Stimulated activated naive B cell treated with anti-CD40 and anti-IgM and Interleukin-4, amounts not matched to agents 10 μg/mL and 1 μg/mL and 100 μg/mL, for 72 hours (primary cell): ENCODE measurements at regions not wholly inside any gene's neighbourhood (a gene's known extent, or its start where the extent isn't known, plus 50 kb on each side); places are given as distances from the start of the nearest gene placed in this dataset.
"Not testable (repeated sequence)": the region's sequence is repeated elsewhere in the genome, so short reads cannot be mapped to it uniquely, and the experiment has no call there.

Experiments used
- ATAC-seq, 2 donors: fragments of 150-1000 bp; cut with Tn5 transposase; replicated peaks; 2 replicates each; pipeline ENCODE4 v1.10.0; 2021; ENCODE audit warnings: moderate library complexity in 1 of 2
- DNase-seq: peaks from one replicate; pipeline ENCODE4 v3.0.0; 2021
- H3K27ac Mint-ChIP-seq: one replicate; pipeline ENCODE4 v1.8.0; 2022; ENCODE audit warnings: mild to moderate bottlenecking, mixed read lengths
- H3K27me3 Mint-ChIP-seq, 2 donors: one replicate each; pipeline ENCODE4 v1.8.0; 2022; ENCODE audit warnings: mixed read lengths in 2 of 2
- H3K36me3 Mint-ChIP-seq, 2 donors: one replicate each; pipeline ENCODE4 v1.8.0; 2022; ENCODE audit warnings: mixed read lengths in 2 of 2, mild to moderate bottlenecking in 1 of 2
- H3K4me1 Mint-ChIP-seq, 2 donors: one replicate each; pipeline ENCODE4 v1.8.0; 2022; ENCODE audit warnings: mixed read lengths in 2 of 2, mild to moderate bottlenecking in 1 of 2
- H3K4me3 Mint-ChIP-seq, 2 donors: one replicate each; pipeline ENCODE4 v1.8.0; 2022; ENCODE audit warnings: mild to moderate bottlenecking in 2 of 2, mixed read lengths in 2 of 2, moderate library complexity in 1 of 2
- H3K9me3 Mint-ChIP-seq, 2 donors: one replicate each; pipeline ENCODE4 v1.8.0; 2022; ENCODE audit warnings: mixed read lengths in 2 of 2, mild to moderate bottlenecking in 1 of 2

DNA sequence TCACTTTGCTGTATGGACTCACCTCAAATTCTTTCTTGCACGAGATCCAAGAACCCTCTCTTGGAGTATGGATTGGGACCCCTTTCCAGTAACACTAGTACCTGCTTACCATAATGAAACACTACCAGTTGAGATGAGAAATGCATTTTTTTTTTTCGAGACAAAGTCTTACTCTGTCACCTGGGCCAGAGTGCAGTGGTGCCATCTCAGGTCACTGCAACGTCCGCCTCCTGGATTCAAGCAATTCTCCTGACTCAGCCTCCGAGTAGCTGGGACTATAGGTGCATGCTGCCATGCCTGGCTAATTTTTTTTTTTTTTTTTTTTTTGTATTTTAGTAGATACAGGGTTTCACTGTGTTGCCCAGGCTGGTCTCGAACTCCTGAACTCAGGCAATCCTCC lies 167.0 kb downstream of the THBS2 start:
- H3K4me1 Mint-ChIP-seq, DNase-seq, ATAC-seq, H3K4me3 Mint-ChIP-seq, H3K27ac Mint-ChIP-seq, H3K27me3 Mint-ChIP-seq, H3K36me3 Mint-ChIP-seq: not testable (repeated sequence)
- peaks cover 14 to 15% of the 10 kb centered on the region in 2 donors for H3K9me3 Mint-ChIP-seq

GRCh38 chr6:169086020-169086419 lies 167.6 kb downstream of the THBS2 start:
- H3K9me3 Mint-ChIP-seq: peaks cover 10 to 16% of the 10 kb centered on the region in 2 donors
- DNase-seq (no peak), ATAC-seq (no peak)
- no peaks in the 10 kb centered on the region for H3K27me3 Mint-ChIP-seq
- H3K27ac Mint-ChIP-seq: no peak overlapping the region
- H3K4me3 Mint-ChIP-seq: no peak overlapping the region
- H3K4me1 Mint-ChIP-seq: no peaks in the 10 kb centered on the region
- H3K36me3 Mint-ChIP-seq: no peaks in the 10 kb centered on the region

- DNase-seq (no peak), ATAC-seq (no peak)
- H3K27ac Mint-ChIP-seq: no peak overlapping the region
- no peaks in the 10 kb centered on the region for H3K36me3 Mint-ChIP-seq
- H3K9me3 Mint-ChIP-seq: peaks cover 10 to 13% of the 10 kb centered on the region in 2 donors
- H3K4me3 Mint-ChIP-seq: no peak overlapping the region
- no peaks in the 10 kb centered on the region for H3K4me1 Mint-ChIP-seq
- H3K27me3 Mint-ChIP-seq: no peaks in the 10 kb centered on the region
These were observed 168.2 kb downstream of the THBS2 start for GRCh38 chr6:169085466-169085865.

DNA sequence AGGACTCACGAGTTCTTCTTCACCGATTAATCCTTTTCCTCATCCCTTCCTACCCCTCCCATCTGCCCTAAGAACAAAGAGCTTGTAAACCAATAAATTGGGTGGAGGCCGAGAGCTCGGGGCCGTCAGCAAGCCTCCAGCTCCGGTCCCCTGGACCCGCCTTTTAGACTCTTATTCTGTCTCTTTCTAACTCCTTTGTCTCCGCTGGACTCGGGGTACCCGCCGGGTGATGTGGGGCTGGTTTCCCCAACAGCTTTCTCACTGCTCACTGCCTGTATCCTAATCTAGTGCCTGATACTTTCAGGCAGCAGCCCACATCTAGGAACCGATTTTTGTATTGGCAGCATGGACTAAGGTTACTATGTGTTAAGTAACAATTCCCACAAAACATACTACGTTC lies 169.1 kb downstream of the THBS2 start:
- H3K4me1 Mint-ChIP-seq, H3K27me3 Mint-ChIP-seq: not testable (repeated sequence)

DNA sequence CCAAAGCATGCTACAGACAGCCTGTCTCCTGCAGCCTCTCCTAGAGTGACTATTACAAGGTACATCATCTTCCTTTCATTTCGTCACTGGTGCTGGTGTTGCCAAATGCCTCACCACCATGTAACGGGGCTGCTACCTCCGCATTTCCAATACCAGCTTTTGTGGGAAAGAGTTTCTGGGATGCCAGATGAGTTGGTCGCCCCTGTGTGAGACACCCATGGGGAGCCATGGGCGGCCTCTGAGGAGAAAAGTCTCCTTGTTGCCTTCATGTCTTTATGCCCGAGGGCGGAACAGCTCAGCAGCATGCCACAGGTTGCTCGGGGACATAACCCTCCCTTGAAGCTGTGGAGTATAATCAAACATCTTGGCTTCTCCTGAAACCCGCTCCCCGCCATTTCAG lies 169.6 kb downstream of the THBS2 start:
- DNase-seq (no peak), ATAC-seq (no peak)
- Mint-ChIP-seq H3K27me3 (no peaks in the 10 kb centered on the region), H3K27ac (no peak overlapping the region), H3K4me1 (no peaks in the 10 kb centered on the region), H3K4me3 (no peak overlapping the region), H3K9me3 (peaks cover 4 to 6% of the 10 kb centered on the region in 2 donors), H3K36me3 (no peaks in the 10 kb centered on the region)

More for the DNA sequence above, 169.1 kb downstream of the THBS2 start:
- DNase-seq, H3K9me3 Mint-ChIP-seq, ATAC-seq, H3K36me3 Mint-ChIP-seq, H3K4me3 Mint-ChIP-seq: not testable (repeated sequence)
- peak overlapping the region; percentile 38 for H3K27ac Mint-ChIP-seq

DNA sequence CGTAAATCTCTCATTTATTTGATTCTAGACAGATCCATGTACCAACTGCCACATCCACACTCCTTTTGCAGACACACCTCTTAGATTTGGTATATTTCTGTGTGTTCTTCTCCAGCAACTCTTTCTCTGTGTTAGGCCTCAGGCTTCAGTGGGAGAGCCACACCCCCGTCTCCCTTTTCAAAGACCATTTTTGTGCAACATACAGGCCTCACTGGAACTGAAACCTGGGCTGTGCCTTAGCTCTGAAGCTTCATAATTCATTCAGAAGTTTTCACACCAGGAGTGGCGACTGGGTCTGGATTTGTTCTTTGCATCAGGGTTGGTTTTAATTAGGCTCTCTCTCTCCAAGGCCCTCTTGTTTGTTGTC lies 170.2 kb downstream of the THBS2 start:
- H3K36me3 Mint-ChIP-seq: no peaks in the 10 kb centered on the region
- ATAC-seq: no peak
- H3K4me3 Mint-ChIP-seq: no peak overlapping the region
- DNase-seq: no peak
- H3K27me3 Mint-ChIP-seq: no peaks in the 10 kb centered on the region
- no peaks in the 10 kb centered on the region for H3K4me1 Mint-ChIP-seq
- no peak overlapping the region for H3K27ac Mint-ChIP-seq
- H3K9me3 Mint-ChIP-seq: peaks cover 0 to 4% of the 10 kb centered on the region in 2 donors

- ATAC-seq (no peak), DNase-seq (no peak)
- Mint-ChIP-seq H3K36me3 (no peaks in the 10 kb centered on the region), H3K4me1 (no peaks in the 10 kb centered on the region), H3K9me3 (peaks cover 0 to 4% of the 10 kb centered on the region in 2 donors), H3K27ac (no peak overlapping the region), H3K27me3 (no peaks in the 10 kb centered on the region), H3K4me3 (no peak overlapping the region)
These were observed 170.7 kb downstream of the THBS2 start for GRCh38 chr6:169082817-169083507.

- H3K9me3 Mint-ChIP-seq: peaks cover 0 to 4% of the 10 kb centered on the region in 2 donors
These were observed 171.6 kb downstream of the THBS2 start for GRCh38 chr6:169082093-169082492.

GRCh38 chr6:169081248-169081647 lies 172.4 kb downstream of the THBS2 start:
- no peak overlapping the region for H3K4me3 Mint-ChIP-seq
- no peaks in the 10 kb centered on the region for H3K4me1 Mint-ChIP-seq
- ATAC-seq: no peak
- peaks cover 0 to 4% of the 10 kb centered on the region in 2 donors for H3K27me3 Mint-ChIP-seq
- no peak for DNase-seq
- no peak overlapping the region for H3K27ac Mint-ChIP-seq
- H3K36me3 Mint-ChIP-seq: no peaks in the 10 kb centered on the region
- H3K9me3 Mint-ChIP-seq: peaks cover 0 to 4% of the 10 kb centered on the region in 2 donors

More at GRCh38 chr6:169082093-169082492, 171.6 kb downstream of the THBS2 start:
- Mint-ChIP-seq H3K36me3 (no peaks in the 10 kb centered on the region), H3K27ac (no peak overlapping the region), H3K4me3 (no peak overlapping the region), H3K4me1 (no peaks in the 10 kb centered on the region), H3K27me3 (no peaks in the 10 kb centered on the region)
- DNase-seq: no peak
- ATAC-seq: no peak

DNA sequence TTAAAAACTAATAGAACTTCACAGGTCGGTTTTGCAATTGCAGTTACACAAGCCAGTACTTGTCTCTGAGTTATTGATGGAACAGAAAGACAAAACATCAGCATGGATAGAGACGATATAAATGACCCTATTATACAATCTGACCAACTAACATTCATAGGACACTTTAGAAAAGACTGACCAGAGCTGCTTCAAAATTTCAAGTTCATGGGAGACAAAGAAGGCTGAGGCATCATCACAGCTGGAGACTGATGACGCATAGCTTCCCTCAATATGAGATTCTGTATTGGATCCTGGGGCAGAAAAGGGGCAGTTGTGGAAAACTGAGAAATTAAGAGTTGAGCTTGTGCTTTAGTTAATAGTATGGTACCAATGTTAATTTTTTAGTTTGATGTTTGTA lies 174.0 kb downstream of the THBS2 start:
- no peak overlapping the region for H3K4me3 Mint-ChIP-seq
- DNase-seq (no peak), ATAC-seq (no peak)
- H3K4me1 Mint-ChIP-seq: no peaks in the 10 kb centered on the region
- H3K36me3 Mint-ChIP-seq: no peaks in the 10 kb centered on the region
- no peak overlapping the region for H3K27ac Mint-ChIP-seq
- H3K9me3 Mint-ChIP-seq: peaks cover 0 to 4% of the 10 kb centered on the region in 2 donors
- H3K27me3 Mint-ChIP-seq: peaks cover 0 to 4% of the 10 kb centered on the region in 2 donors

DNA sequence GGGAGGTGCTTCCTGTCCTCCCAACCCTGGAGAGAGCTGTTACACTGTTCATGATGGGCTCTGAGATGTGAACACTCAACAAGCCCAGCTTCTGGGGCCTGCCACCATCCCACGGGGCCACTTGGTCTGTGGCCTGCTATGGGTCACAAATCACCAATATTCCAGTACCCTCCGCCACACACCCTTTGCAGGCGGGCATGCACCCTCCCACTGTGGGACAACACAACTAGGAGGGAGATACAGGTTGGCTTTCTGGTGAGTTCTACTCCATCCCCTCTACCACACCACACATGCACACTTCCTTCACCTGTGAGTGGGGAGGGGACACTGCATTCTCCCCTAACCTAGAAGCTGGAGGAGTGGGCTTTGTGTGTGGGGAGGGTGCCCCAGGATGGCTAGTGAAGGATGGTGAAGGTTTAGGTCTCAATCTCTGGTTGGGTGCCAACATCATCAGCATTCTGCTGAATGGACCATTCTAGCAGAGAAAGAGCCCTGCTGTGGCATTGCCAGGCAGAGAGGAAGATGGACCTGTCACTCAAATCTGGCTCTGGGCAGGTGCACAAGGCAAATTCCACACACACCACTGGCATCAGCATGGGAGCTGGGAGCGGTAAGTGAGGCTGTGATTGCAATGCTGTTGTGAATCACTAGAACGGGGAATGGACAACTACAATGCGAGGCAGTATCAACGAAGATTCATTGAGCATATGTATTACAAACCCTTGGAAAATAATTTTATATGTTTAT lies 175.1 kb downstream of the THBS2 start:
- Mint-ChIP-seq H3K27ac (no peak overlapping the region), H3K27me3 (peaks cover 0 to 4% of the 10 kb centered on the region in 2 donors), H3K4me1 (no peaks in the 10 kb centered on the region), H3K36me3 (no peaks in the 10 kb centered on the region), H3K9me3 (peaks cover 0 to 3% of the 10 kb centered on the region in 2 donors), H3K4me3 (no peak overlapping the region)
- no peak for DNase-seq
- ATAC-seq: no peak

DNA sequence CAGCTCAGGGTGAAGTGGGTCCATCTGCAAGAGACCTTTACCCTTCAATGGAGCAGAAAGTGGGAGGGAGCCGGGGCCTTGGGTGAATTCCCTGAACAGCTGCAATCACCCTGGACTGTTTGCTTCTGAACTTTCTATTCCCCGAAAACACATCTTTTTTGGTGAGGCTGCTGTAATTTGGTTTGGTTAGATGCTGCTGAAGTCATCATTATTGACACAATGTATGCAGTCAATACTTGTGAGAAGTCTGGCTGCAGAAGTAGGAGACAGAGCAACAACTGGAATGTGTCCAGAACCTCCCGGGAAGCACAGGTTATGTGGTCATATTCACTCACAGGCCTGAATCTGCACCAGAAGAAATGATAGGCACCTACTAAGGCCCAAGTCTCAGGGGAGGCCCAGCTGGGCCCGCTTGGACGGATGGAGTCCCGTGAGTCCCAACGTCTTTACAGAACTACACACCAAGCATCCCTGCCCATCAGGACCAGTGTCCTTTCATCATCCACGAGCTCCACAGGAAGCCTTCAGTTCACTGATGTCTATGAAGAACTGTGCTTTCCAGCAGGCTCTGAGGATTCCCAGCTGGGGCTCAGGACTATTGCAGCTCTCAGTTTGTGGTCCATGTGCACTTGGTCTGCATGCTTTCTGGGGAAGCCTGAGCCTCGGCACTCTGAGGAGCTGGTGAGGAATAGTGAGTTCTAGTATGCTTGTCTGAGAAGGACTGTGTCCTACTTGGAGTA lies 177.6 kb downstream of the THBS2 start:
- no peak overlapping the region for H3K27ac Mint-ChIP-seq
- DNase-seq: no peak
- no peak for ATAC-seq
- H3K36me3 Mint-ChIP-seq: no peaks in the 10 kb centered on the region
- no peaks in the 10 kb centered on the region for H3K4me1 Mint-ChIP-seq
- H3K4me3 Mint-ChIP-seq: no peak overlapping the region
- no peaks in the 10 kb centered on the region for H3K9me3 Mint-ChIP-seq
- H3K27me3 Mint-ChIP-seq: peaks cover 0 to 4% of the 10 kb centered on the region in 2 donors

DNA sequence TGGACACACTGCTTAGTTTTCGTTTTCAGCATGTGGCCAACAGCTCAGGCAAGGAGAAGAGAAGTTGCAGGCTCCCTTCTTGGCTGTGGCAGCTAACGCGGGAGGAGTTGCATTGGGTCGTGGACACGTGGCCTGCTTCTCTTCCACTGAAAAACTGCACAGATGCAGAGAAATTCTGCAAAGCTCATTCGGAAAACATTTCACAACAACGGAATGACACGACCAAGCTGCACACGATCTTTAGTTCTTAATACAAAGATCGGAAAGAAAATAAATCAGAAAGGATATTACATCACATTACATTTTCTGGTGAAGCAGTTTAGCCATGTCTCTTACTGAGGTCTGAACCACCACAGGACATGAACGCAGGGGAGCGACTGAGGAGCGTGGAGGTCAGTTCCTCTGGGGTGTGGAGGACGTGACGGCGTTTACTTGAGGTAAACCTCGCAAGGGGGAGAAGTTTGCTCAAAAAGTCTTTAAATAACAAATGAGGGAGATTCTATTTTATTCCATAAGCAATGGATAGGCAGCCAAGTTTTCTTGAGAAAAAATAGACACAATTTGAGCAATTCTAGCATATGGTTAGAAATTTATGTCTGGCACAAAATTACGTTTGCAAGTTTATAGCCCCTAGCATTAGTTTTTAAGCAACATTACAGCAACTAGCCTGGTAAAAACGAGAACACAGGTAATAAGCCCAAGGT lies 178.3 kb downstream of the THBS2 start:
- ATAC-seq (no peak), DNase-seq (no peak)
- H3K4me1 Mint-ChIP-seq: no peaks in the 10 kb centered on the region
- H3K27ac Mint-ChIP-seq: no peak overlapping the region
- H3K36me3 Mint-ChIP-seq: no peaks in the 10 kb centered on the region
- H3K4me3 Mint-ChIP-seq: no peak overlapping the region
- H3K9me3 Mint-ChIP-seq: no peaks in the 10 kb centered on the region
- peaks cover 0 to 4% of the 10 kb centered on the region in 2 donors for H3K27me3 Mint-ChIP-seq

DNA sequence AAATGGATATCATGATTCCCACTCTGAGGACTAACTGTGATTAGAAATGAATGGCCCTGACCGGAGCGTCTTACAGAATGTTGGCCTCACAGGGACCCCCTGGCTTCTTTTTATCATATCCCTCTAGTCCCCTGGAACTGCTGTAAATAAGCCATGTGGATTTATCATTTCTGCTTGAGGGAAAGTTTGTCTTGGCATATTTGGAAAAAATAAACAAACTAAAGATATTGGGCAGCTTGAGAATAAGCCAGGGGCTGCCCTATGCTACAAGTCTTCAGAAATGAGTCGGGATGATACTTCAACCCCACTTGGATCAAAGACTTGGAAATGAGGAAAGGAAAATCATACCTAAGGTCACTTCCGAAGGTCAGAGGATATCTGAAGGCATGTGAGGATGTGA lies 179.1 kb downstream of the THBS2 start:
- Mint-ChIP-seq H3K4me1 (no peaks in the 10 kb centered on the region), H3K36me3 (no peaks in the 10 kb centered on the region), H3K27me3 (peaks cover 0 to 4% of the 10 kb centered on the region in 2 donors), H3K9me3 (peaks cover 0 to 2% of the 10 kb centered on the region in 2 donors), H3K4me3 (no peak overlapping the region), H3K27ac (no peak overlapping the region)
- no peak for DNase-seq
- ATAC-seq: no peak
